Activated CD4-positive, alpha-beta memory T cell treated with anti-CD3 and anti-CD28 coated beads, Interleukin-2, amount 10 ng/mL, durations not matched to agents 7 days and 5 days (primary cell): ENCODE measurements at regions not wholly inside any gene's neighbourhood (a gene's known extent, or its start where the extent isn't known, plus 50 kb on each side); places are given as distances from the start of the nearest gene placed in this dataset.

Experiments used
- CTCF ChIA-PET: fragments of 350-600 bp; sonication (Branson Sonifier 250); formaldehyde crosslinking; loops from one replicate; lab custom pipeline; 2021; ENCODE audit warnings: antibody characterized with exemption, inconsistent platforms; lab: Charles Lee
- POLR2A ChIA-PET: fragments of 350-600 bp; sonication (Branson Sonifier 250); formaldehyde crosslinking; loops from one replicate; lab custom pipeline; 2021; ENCODE audit warnings: antibody characterized with exemption; lab: Charles Lee
- DNase-seq: peaks from one replicate; pipeline ENCODE4 v3.0.0-alpha.2; 2020
- H3K27ac Mint-ChIP-seq: one replicate; pipeline ENCODE4 v1.8.0; 2021; ENCODE audit warnings: mild to moderate bottlenecking, mixed read lengths
- H3K27me3 Mint-ChIP-seq: one replicate; pipeline ENCODE4 v1.8.0; 2021; ENCODE audit warnings: mixed read lengths
- H3K36me3 Mint-ChIP-seq: one replicate; pipeline ENCODE4 v1.8.0; 2021; ENCODE audit warnings: low read depth, mixed read lengths
- H3K4me1 Mint-ChIP-seq: one replicate; pipeline ENCODE4 v1.8.0; 2021; ENCODE audit warnings: mixed read lengths
- H3K4me3 Mint-ChIP-seq: one replicate; pipeline ENCODE4 v1.8.0; 2021; ENCODE audit warnings: mild to moderate bottlenecking, mixed read lengths
- H3K9me3 Mint-ChIP-seq: one replicate; pipeline ENCODE4 v1.8.0; 2021; ENCODE audit warnings: mixed read lengths

GRCh38 chr3:55368366-55368765, 118.7 kb downstream of the WNT5A start:
- H3K4me1 Mint-ChIP-seq, result no peaks in the 10 kb centered on the region
- H3K9me3 Mint-ChIP-seq, result peaks cover 18% of the 10 kb centered on the region
- no peak for DNase-seq
- H3K36me3 Mint-ChIP-seq, result no peaks in the 10 kb centered on the region
- CTCF ChIA-PET, result no interaction called here
- no peak overlapping the region for H3K4me3 Mint-ChIP-seq
- no peaks in the 10 kb centered on the region for H3K27me3 Mint-ChIP-seq
- POLR2A ChIA-PET, result no interaction called here
- no peak overlapping the region for H3K27ac Mint-ChIP-seq

- Mint-ChIP-seq H3K9me3 (peaks cover 9% of the 10 kb centered on the region), H3K27ac (no peak overlapping the region), H3K4me1 (no peaks in the 10 kb centered on the region), H3K4me3 (no peak overlapping the region), H3K36me3 (no peaks in the 10 kb centered on the region), H3K27me3 (no peaks in the 10 kb centered on the region)
- CTCF ChIA-PET, result no interaction called here
- POLR2A ChIA-PET, result no interaction called here
- no peak for DNase-seq
These were observed 119.7 kb downstream of the WNT5A start for GRCh38 chr3:55367384-55367783.

GRCh38 chr3:55364421-55364820, 122.7 kb downstream of the WNT5A start:
- DNase-seq, result no peak
- ChIA-PET CTCF (no interaction called here), POLR2A (no interaction called here)
- Mint-ChIP-seq H3K4me3 (no peak overlapping the region), H3K27me3 (no peaks in the 10 kb centered on the region), H3K4me1 (no peaks in the 10 kb centered on the region), H3K36me3 (no peaks in the 10 kb centered on the region), H3K27ac (no peak overlapping the region), H3K9me3 (peaks cover 5% of the 10 kb centered on the region)

GRCh38 chr3:55362210-55362960, 124.7 kb downstream of the WNT5A start:
- H3K4me3 Mint-ChIP-seq, result no peak overlapping the region
- no peak for DNase-seq
- no peaks in the 10 kb centered on the region for H3K9me3 Mint-ChIP-seq
- H3K27me3 Mint-ChIP-seq, result no peaks in the 10 kb centered on the region
- CTCF ChIA-PET, result no interaction called here
- no peaks in the 10 kb centered on the region for H3K36me3 Mint-ChIP-seq
- POLR2A ChIA-PET, result no interaction called here
- no peaks in the 10 kb centered on the region for H3K4me1 Mint-ChIP-seq
- no peak overlapping the region for H3K27ac Mint-ChIP-seq

GRCh38 chr3:55357796-55358195, 129.3 kb downstream of the WNT5A start:
- Mint-ChIP-seq H3K9me3 (peaks cover 4% of the 10 kb centered on the region), H3K27me3 (no peaks in the 10 kb centered on the region), H3K27ac (no peak overlapping the region), H3K4me1 (no peaks in the 10 kb centered on the region), H3K4me3 (no peak overlapping the region), H3K36me3 (no peaks in the 10 kb centered on the region)
- CTCF ChIA-PET, result no interaction called here
- DNase-seq, result no peak
- POLR2A ChIA-PET, result no interaction called here

- Mint-ChIP-seq H3K27ac (no peak overlapping the region), H3K36me3 (no peaks in the 10 kb centered on the region), H3K4me3 (no peak overlapping the region), H3K9me3 (peaks cover 4% of the 10 kb centered on the region), H3K27me3 (no peaks in the 10 kb centered on the region), H3K4me1 (no peaks in the 10 kb centered on the region)
- no peak for DNase-seq
- CTCF ChIA-PET, result no interaction called here
- POLR2A ChIA-PET, result no interaction called here
These were observed 134.4 kb downstream of the WNT5A start for GRCh38 chr3:55352668-55353067.

- Mint-ChIP-seq H3K4me3 (no peak overlapping the region), H3K27me3 (no peaks in the 10 kb centered on the region), H3K9me3 (peaks cover 7% of the 10 kb centered on the region), H3K36me3 (no peaks in the 10 kb centered on the region), H3K27ac (no peak overlapping the region), H3K4me1 (no peaks in the 10 kb centered on the region)
- POLR2A ChIA-PET, result no interaction called here
- no peak for DNase-seq
- CTCF ChIA-PET, result no interaction called here
These were observed 137.3 kb downstream of the WNT5A start for GRCh38 chr3:55349851-55350250.

- no peaks in the 10 kb centered on the region for H3K27me3 Mint-ChIP-seq
- H3K4me3 Mint-ChIP-seq, result no peak overlapping the region
- H3K36me3 Mint-ChIP-seq, result no peaks in the 10 kb centered on the region
- H3K4me1 Mint-ChIP-seq, result no peaks in the 10 kb centered on the region
- ChIA-PET POLR2A (no interaction called here), CTCF (no interaction called here)
- H3K27ac Mint-ChIP-seq, result no peak overlapping the region
- DNase-seq, result no peak
- H3K9me3 Mint-ChIP-seq, result peaks cover 5% of the 10 kb centered on the region
These were observed 143.4 kb downstream of the WNT5A start for GRCh38 chr3:55343486-55344357.

GRCh38 chr3:55341502-55342031, 145.5 kb downstream of the WNT5A start:
- H3K4me3 Mint-ChIP-seq, result no peak overlapping the region
- POLR2A ChIA-PET, result no interaction called here
- H3K9me3 Mint-ChIP-seq, result peaks cover 5% of the 10 kb centered on the region
- no peaks in the 10 kb centered on the region for H3K36me3 Mint-ChIP-seq
- H3K27ac Mint-ChIP-seq, result no peak overlapping the region
- CTCF ChIA-PET, result no interaction called here
- no peaks in the 10 kb centered on the region for H3K27me3 Mint-ChIP-seq
- no peak for DNase-seq
- no peaks in the 10 kb centered on the region for H3K4me1 Mint-ChIP-seq

- ChIA-PET POLR2A (no interaction called here), CTCF (no interaction called here)
- Mint-ChIP-seq H3K9me3 (no peaks in the 10 kb centered on the region), H3K27ac (no peak overlapping the region), H3K4me1 (no peaks in the 10 kb centered on the region), H3K4me3 (no peak overlapping the region), H3K36me3 (no peaks in the 10 kb centered on the region), H3K27me3 (no peaks in the 10 kb centered on the region)
- DNase-seq, result no peak
These were observed 147.3 kb downstream of the WNT5A start for GRCh38 chr3:55339819-55340218.

GRCh38 chr3:55339390-55339789, 147.7 kb downstream of the WNT5A start:
- Mint-ChIP-seq H3K4me1 (no peaks in the 10 kb centered on the region), H3K27ac (no peak overlapping the region), H3K27me3 (no peaks in the 10 kb centered on the region), H3K4me3 (no peak overlapping the region), H3K9me3 (peaks cover 4% of the 10 kb centered on the region), H3K36me3 (no peaks in the 10 kb centered on the region)
- ChIA-PET CTCF (no interaction called here), POLR2A (no interaction called here)
- DNase-seq, result no peak

GRCh38 chr3:55337641-55338180, 149.4 kb downstream of the WNT5A start:
- Mint-ChIP-seq H3K9me3 (peaks cover 7% of the 10 kb centered on the region), H3K27me3 (no peaks in the 10 kb centered on the region), H3K36me3 (no peaks in the 10 kb centered on the region), H3K4me1 (no peaks in the 10 kb centered on the region), H3K27ac (no peak overlapping the region), H3K4me3 (no peak overlapping the region)
- CTCF ChIA-PET, result no interaction called here
- POLR2A ChIA-PET, result no interaction called here
- DNase-seq, result no peak

- no peak for DNase-seq
- no peaks in the 10 kb centered on the region for H3K36me3 Mint-ChIP-seq
These were observed 153.2 kb downstream of the WNT5A start for GRCh38 chr3:55333923-55334322.

More at GRCh38 chr3:55333923-55334322, 153.2 kb downstream of the WNT5A start:
- H3K27ac Mint-ChIP-seq, result no peak overlapping the region
- CTCF ChIA-PET, result no interaction called here
- H3K4me3 Mint-ChIP-seq, result no peak overlapping the region
- no peaks in the 10 kb centered on the region for H3K27me3 Mint-ChIP-seq
- POLR2A ChIA-PET, result no interaction called here
- H3K9me3 Mint-ChIP-seq, result peaks cover 10% of the 10 kb centered on the region
- no peaks in the 10 kb centered on the region for H3K4me1 Mint-ChIP-seq
